H1 (cell line): ENCODE measurements at regions not wholly inside any gene's neighbourhood (a gene's known extent, or its start where the extent isn't known, plus 50 kb on each side); places are given as distances from the start of the nearest gene placed in this dataset.

ENCODE experiments used
- BRCA1 ChIP-seq: IDR thresholded peaks from 2 replicates; pipeline ENCODE4 v1.6.1; 2012; ENCODE audit warnings: low read depth, low read length, improper control_type of control experiment
- CBX8 ChIP-seq: fragments of 300-800, 300-1000 bp; sonication (generic); IDR thresholded peaks from 2 replicates; pipeline ENCODE4 v1.7.1; 2016; ENCODE audit warnings: low read depth, low read length, borderline replicate concordance
- CHD7 ChIP-seq: fragments of 300-600 bp; sonication (generic); IDR thresholded peaks from 2 replicates; pipeline ENCODE4 v1.7.1; 2012; ENCODE audit warnings: low read length, moderate library complexity, mild to moderate bottlenecking, inconsistent platforms; ENCODE audit not compliant: insufficient replicate concordance
- RNF2 ChIP-seq: fragments of 200-900, 300-1000 bp; sonication (generic); IDR thresholded peaks from 2 replicates; pipeline ENCODE4 v1.7.1; 2016; ENCODE audit warnings: borderline replicate concordance, low read depth, mild to moderate bottlenecking, antibody characterized with exemption, low read length; ENCODE audit not compliant: poor library complexity, severe bottlenecking; ENCODE audit errors: missing control alignments
- SIX5 ChIP-seq: IDR thresholded peaks from 2 replicates; pipeline ENCODE4 v1.6.1; 2011; ENCODE audit warnings: mild to moderate bottlenecking, low read depth, low read length

- no peak for TF ChIP-seq CHD7
- TF ChIP-seq CBX8, result no peak
- TF ChIP-seq SIX5, result no peak
- TF ChIP-seq BRCA1, result no peak
- TF ChIP-seq RNF2, result no peak
Measured at GRCh38 chr2:120820263-120820952, 84.7 kb downstream of the GLI2 start (continued).
